GM19043 (cell line): ENCODE measurements at regions not wholly inside any gene's neighbourhood (a gene's known extent, or its start where the extent isn't known, plus 50 kb on each side); places are given as distances from the start of the nearest gene placed in this dataset.

Experiments used
- ATAC-seq: cut with Tn5 transposase; IDR thresholded peaks from one replicate; pipeline ENCODE4 v1.9.1; 2021; ENCODE audit warnings: low read depth; ENCODE audit not compliant: unreplicated experiment

DNA sequence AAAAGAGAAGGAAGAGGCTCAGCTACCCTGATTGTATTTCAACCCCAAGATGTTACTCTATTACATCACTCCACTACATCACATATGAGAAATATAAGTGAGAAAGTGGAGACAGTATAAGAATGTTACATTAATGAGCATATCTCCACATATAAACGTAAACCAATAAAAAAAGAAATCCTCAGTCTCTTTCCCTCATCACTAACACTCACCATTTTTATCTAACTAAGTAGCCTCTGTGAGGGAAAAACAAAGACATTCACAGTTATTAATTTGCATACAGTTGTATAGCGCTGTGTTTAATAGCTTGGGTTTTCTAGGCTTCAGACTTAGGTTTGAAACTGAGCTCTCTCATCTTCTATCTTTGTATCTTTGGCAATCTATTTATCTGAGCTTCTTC lies 489.1 kb upstream of the LRRTM4 start:
- ATAC-seq = no peak

DNA sequence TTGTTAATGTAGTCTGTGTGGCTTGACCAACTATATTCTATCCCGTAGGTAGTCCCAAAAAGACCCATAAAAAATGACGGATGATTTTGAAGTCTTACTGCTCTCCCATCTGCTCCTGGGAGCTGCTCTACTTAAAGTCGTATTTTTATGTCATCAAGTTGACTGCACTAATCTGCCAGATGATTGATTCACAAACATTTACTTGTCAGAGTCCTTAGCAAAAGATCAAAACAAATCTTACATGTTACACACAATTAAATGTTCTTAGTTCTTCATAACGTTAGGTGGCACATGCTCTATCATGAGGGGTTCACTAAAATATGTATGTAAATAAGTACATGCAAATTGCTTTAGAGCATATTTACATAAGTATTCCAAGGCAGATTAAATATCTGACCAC lies 498.3 kb upstream of the LRRTM4 start:
- ATAC-seq = no peak

GRCh38 chr2:78023356-78023755 lies 501.2 kb upstream of the LRRTM4 start:
- no peak for ATAC-seq

DNA sequence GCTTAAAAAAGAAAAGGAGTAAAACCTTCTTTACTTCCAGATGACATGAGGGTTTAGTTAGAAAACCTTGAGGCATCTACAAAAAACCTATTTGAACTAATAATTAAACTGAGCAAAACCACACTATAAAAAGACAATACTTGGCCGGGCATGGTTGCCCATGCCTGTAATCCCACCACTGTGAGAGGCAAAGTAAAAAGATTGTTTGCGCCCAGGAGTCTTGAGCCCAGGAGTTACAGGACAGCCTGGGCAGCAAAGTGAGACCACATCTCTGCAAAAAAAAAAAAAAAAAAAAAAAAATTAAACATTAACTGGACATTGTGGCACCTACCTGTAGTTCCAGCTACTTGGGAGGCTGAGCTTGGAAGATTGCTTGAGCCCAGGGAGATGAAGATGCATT lies 502.8 kb upstream of the LRRTM4 start:
- no peak for ATAC-seq

DNA sequence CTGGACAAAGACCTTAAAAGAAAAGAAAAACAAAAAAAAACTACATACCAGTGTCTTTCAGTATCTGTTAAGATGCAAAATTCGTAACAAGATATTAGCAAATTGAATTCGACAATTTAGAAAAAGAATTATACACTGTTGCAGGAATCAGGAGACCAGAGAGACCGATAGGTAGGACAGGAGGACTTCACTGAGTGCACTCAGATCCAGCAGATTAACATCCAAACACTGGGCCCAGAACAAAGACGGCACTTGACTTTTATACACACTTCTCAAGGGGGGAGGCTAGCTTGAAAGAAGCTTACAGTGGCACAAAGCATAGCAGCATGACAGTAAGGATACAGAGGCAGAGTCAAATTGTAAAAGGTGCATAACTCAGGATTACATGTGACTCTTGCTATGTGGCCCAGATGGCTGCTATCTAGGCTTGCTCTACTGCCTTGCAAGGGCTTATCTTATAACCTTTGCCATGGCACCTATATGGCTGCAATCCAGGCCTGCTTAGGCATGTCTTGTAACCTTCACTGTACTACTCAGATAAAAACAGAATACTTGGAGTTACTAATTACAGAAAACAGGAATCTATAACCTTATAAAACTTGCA lies 507.3 kb upstream of the LRRTM4 start:
- no peak for ATAC-seq

DNA sequence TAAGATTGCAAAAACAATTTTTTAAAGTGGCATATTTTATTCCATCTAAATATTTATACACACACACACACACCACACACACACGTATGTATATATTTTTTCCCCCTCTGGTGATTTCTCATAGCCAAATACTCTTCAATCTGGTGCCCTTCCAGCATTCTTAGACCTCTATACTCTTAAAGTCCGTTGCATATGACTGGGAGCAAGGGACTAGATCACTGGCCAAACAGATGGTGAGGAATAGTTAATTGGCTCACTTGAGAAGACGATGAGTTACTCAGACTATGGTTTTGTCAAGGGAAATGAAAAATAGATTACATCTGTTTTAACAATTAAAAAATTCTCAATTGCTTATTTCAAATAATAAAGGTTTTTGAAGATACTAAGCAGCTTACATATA lies 512.5 kb upstream of the LRRTM4 start:
- ATAC-seq = no peak

DNA sequence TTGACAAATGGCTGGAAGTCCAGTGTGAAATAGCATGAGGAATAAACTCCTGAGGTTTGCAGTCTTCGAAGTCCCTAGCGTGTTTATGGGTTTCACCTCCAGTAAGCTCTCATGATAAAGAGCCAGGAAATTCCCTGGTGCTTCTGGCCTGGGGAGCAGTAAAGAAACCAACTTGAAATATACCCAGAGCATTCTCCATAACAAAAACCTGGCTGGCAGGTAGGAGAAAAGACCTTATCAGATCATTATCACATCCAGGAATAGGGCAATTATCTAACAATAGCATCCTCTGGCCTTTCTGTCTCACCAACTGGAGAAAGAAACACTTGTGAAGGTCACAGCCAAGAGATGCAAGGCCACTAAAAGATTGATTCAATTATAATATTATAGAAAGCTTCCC lies 513.6 kb upstream of the LRRTM4 start:
- no peak for ATAC-seq

DNA sequence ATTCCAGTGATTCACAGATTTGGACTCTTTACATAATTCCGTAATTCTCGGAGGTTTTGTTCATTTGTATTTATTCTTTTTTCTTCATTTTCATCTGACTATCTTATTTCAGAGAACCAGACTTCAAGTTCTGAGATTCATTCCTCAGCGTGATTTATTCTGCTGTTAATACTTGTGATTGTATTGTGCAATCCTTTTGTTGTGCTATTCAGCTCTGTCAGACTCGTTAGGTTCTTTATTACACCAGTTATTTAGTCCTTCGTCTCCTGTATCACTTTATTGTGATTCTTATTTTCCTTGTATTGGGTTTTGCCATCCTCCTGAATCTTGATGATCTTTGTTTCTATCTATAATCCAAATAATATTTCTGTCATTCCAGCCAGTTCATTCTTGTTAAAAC lies 529.3 kb upstream of the LRRTM4 start:
- ATAC-seq = no peak

DNA sequence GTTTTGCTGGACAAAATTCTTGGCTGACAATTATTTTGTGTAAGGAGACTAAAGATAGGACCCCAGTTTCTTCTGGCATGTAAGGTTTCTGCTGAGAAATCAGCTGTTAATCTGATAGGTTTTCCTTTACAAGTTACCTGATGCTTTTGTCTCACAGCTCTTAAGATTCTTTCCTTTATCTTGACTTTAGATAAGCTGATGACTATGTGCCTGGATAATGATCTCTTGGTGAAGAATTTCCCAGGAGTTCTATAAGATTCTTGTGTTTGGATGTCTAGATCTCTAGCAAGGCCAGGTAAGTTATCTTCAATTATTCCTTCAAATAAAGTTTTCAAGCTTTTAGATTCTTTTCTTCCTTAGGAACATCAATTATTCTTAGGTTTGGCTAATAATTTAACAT lies 534.8 kb upstream of the LRRTM4 start:
- no peak for ATAC-seq

DNA sequence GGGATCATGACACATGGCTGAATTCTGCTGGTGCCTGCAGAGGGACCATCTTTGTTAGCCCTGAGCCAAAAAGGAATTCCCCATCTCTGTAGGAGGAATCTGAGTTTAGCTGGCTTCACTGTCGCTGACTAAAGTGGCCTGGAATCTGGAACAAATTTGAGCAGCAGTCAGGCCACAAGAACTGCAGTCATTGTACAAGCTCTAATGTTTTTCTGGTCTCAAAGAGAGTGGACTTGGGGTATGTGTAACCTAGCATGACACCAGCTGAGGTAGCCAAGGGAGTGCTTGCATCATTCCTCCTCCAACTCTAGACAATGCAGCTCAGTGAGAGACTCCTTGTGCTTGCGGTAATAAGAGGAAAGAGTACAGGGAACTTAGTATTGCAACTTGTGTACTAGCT lies 539.1 kb upstream of the LRRTM4 start:
- ATAC-seq = no peak

DNA sequence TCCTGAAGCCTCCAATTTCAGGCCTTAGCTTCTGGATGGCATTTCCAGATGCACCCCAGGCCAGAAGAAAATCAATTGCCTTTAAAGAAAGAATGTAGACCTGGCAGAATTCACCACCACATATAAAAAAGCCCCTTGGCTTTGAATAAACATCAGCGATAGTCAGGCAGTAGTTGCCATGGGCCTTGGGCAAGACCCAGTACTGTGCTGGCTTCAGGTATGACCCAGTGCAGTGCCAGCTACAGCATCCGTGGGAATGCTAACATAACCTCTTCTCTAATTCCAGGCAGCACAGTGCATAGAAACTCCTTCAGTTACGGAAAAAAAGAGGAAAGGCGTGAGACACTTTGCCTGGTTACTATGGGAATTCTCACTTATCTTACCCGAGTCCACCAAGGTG lies 539.6 kb upstream of the LRRTM4 start:
- no peak for ATAC-seq

DNA sequence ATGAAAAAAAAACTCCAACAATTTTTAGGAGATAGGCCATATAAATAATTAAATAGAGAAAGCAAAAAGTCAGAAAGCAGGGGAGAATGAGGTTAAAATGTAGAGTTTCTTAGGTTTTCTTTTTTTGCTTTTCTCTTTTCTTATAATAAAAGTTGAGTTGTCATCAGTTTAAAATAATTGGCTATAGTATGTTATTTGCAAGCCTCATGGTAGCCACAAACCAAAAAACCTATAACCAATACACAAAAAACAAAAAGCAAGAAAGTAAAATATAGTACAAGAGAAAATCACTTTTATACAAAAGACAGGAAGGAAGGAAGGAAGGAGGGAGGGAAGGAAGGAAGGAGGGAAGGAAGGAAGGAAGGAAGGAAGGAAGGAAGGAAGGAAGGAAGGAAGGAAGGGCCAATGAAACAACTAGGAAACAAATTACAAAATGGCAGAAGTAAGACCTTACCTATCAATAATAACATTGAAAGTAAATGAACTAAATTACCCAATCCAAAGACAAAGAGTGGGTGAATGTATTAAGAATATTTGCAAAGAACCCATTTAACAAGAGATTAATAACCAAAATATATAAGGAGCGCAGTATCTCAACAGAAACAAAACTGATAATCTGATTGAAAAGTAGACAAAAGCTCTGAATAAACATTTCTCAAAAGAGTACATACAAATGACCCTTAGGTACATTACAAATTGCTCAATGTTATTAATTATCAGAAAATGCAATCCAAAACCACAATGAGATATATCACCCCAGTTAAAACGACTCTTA lies 541.3 kb upstream of the LRRTM4 start:
- ATAC-seq = no peak

GRCh38 chr2:78065366-78065765 lies 543.2 kb upstream of the LRRTM4 start:
- ATAC-seq = no peak

GRCh38 chr2:78068808-78069207 lies 546.6 kb upstream of the LRRTM4 start:
- ATAC-seq = no peak

- ATAC-seq = no peak
Measured at GRCh38 chr2:78070693-78071092, 548.5 kb upstream of the LRRTM4 start.

DNA sequence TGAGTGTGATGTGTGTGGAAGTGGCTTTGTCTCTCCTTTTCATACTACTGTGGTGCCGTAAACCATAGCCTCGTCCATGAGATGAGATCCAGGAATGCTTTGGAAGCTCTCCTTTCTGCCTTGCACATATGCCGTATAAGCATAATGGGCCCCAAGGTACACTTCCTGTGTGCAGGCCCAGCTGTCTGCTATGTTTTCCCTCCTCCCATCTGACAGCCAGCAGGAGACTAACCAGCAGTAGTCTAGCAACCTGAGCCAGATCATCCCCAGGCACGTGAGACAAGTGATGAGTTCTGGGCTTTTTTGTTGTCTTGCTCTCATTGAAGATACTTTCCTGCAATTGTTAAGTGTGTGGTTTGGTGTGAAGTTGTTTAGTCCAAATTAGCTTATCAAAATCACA lies 555.5 kb upstream of the LRRTM4 start:
- ATAC-seq = no peak

- no peak for ATAC-seq
Measured at GRCh38 chr2:78082555-78082954, 560.4 kb upstream of the LRRTM4 start.

- ATAC-seq = no peak
Measured at GRCh38 chr2:78093436-78093835, 571.3 kb upstream of the LRRTM4 start.

GRCh38 chr2:78109272-78109671 lies 587.1 kb upstream of the LRRTM4 start:
- no peak for ATAC-seq

GRCh38 chr2:78115291-78115690 lies 593.1 kb upstream of the LRRTM4 start:
- ATAC-seq = no peak

DNA sequence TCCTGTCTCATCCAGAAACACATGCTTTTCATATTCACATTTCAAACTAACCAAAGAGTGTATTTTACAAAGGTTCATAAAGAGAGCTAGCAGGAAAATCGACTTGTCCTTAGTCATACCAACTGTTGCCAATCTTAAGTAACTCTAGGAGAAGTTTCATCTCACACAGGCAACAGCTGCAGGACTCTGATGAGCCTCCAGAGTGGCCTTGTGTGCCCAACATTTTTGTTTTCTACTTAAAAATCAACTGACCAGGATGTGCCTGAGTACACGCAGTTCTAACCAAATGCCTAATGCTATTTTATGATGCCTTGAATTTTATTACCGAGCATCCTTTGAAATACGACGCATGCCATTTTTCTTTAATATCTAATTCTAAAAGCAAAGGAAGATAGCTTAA lies 595.9 kb upstream of the LRRTM4 start:
- no peak for ATAC-seq

DNA sequence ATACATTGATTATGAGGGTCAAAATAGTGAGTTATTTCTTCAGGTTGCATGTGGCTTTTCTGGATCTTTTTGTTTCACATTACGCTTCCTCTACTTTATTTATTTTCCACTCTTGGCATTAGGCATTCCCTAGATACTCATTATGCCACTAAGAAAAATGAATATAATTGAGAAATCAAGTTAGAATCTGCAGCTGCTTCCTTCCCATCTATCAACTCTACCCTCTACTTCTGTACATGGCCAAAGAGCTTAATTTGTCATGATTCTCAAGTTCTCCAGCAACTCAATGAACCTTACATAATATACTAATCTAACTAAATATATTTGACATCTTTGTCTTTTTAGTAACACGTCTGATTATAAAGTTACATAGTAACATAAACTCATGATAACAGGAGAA lies 598.1 kb upstream of the LRRTM4 start:
- ATAC-seq = no peak

- ATAC-seq = no peak
Measured at GRCh38 chr2:78125042-78125441, 602.9 kb upstream of the LRRTM4 start.
